Upper lobe of left lung (tissue), 6 donors: ENCODE measurements at regions not wholly inside any gene's neighbourhood (a gene's known extent, or its start where the extent isn't known, plus 50 kb on each side); places are given as distances from the start of the nearest gene placed in this dataset.

ENCODE experiments used
- ATAC-seq, 2 donors: fragments of 200-7000 bp; cut with Tn5 transposase; one replicate each; pipeline ENCODE4 v1.9.1; 2022; ENCODE audit warnings: mild to moderate bottlenecking in 2 of 2, moderate library complexity in 2 of 2; ENCODE audit not compliant: low FRiP score in 2 of 2
- DNase-seq, 2 donors: peaks; one replicate each; pipeline ENCODE4 v3.0.0-alpha.2; 2019 to 2020
- H3K27ac ChIP-seq, 4 donors: fragments of 200-600 bp; sonication (generic); one replicate each; pipeline ENCODE4 v1.5.1; 2016 to 2019
- H3K27me3 ChIP-seq, 4 donors: fragments of 200-600 bp; sonication (generic); one replicate each; pipeline ENCODE4 v1.5.1; 2017 to 2019
- H3K36me3 ChIP-seq, 4 donors: fragments of 200-600 bp; sonication (generic); one replicate each; pipeline ENCODE4 v1.5.1; 2016 to 2019
- H3K4me1 ChIP-seq, 4 donors: fragments of 200-600 bp; sonication (generic); one replicate each; pipeline ENCODE4 v1.5.1; 2018 to 2019
- H3K4me3 ChIP-seq, 4 donors: fragments of 200-600 bp; sonication (generic); one replicate each; pipeline ENCODE4 v1.5.1; 2017 to 2019; ENCODE audit warnings: mild to moderate bottlenecking in 2 of 4, moderate library complexity in 1 of 4
- H3K9me3 ChIP-seq, 4 donors: fragments of 200-600 bp; sonication (generic); one replicate each; pipeline ENCODE4 v1.5.1; 2018 to 2019
- EP300 ChIP-seq, 4 donors: sonication (generic); formaldehyde crosslinking; IDR thresholded peaks; one replicate each; pipeline ENCODE4 v1.5.1; 2017; ENCODE audit warnings: antibody characterized with exemption in 4 of 4, control low read depth in 2 of 4
- POLR2A ChIP-seq, 4 donors: fragments of 450-650 bp; IDR thresholded peaks; one replicate each; pipeline ENCODE4 v1.5.1; 2016 to 2017; ENCODE audit warnings: antibody characterized with exemption in 4 of 4, mild to moderate bottlenecking in 2 of 4
- POLR2AphosphoS5 ChIP-seq, 2 donors: sonication (generic); formaldehyde crosslinking; IDR thresholded peaks; one replicate each; pipeline ENCODE4 v1.5.1; 2017; ENCODE audit warnings: antibody characterized with exemption in 2 of 2
- WGBS, 2 donors: methylation state at CpG; one replicate each; pipeline ENCODE4 v1.1.5; 2017 to 2018; 5-methylcytosine and 5-hydroxymethylcytosine counted together
- TF ChIP-seq, protein P1 (sequence below), 6 experiments: fragments of 450-650 bp in 4 of 6; fragments of 200-600 bp in 2 of 6; sonication (generic) in 2 of 6; IDR thresholded peaks; one replicate each; pipeline ENCODE4 v1.5.1; 2016 to 2019; ENCODE audit warnings: antibody characterized with exemption in 6 of 6
- donor health status: DM: no; HTN: no; CAD: no; lungs with moderate emphysema.
- donor health status: DM: no; HTN: yes; CAD: no; lungs with severe emphysema.

- no peaks in the 10 kb centered on the region for H3K9me3 ChIP-seq
- TF ChIP-seq POLR2A (IDR thresholded peaks at IDR 0.05) = no peak
- TF ChIP-seq EP300 (IDR thresholded peaks at IDR 0.05) = no peak
- TF ChIP-seq, protein P1, sequence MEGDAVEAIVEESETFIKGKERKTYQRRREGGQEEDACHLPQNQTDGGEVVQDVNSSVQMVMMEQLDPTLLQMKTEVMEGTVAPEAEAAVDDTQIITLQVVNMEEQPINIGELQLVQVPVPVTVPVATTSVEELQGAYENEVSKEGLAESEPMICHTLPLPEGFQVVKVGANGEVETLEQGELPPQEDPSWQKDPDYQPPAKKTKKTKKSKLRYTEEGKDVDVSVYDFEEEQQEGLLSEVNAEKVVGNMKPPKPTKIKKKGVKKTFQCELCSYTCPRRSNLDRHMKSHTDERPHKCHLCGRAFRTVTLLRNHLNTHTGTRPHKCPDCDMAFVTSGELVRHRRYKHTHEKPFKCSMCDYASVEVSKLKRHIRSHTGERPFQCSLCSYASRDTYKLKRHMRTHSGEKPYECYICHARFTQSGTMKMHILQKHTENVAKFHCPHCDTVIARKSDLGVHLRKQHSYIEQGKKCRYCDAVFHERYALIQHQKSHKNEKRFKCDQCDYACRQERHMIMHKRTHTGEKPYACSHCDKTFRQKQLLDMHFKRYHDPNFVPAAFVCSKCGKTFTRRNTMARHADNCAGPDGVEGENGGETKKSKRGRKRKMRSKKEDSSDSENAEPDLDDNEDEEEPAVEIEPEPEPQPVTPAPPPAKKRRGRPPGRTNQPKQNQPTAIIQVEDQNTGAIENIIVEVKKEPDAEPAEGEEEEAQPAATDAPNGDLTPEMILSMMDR (IDR thresholded peaks at IDR 0.05) = no peak
- no peak overlapping the region for H3K4me3 ChIP-seq
- 85 to 93% methylated on average over 3 of the region's 3 CpGs for WGBS, 2 donors
- H3K4me1 ChIP-seq = no peaks in the 10 kb centered on the region
- ATAC-seq (no peak), DNase-seq (no peak)
- H3K36me3 ChIP-seq = no peaks in the 10 kb centered on the region
- H3K27me3 ChIP-seq = no peaks in the 10 kb centered on the region
- no peak overlapping the region for H3K27ac ChIP-seq
Observed at GRCh38 chr18:65358306-65358705, 392.5 kb upstream of the CDH7 start.

- H3K36me3 ChIP-seq = no peaks in the 10 kb centered on the region
- no peaks in the 10 kb centered on the region for H3K9me3 ChIP-seq
- no peak overlapping the region for H3K4me3 ChIP-seq
- DNase-seq (no peak), ATAC-seq (no peak)
- H3K4me1 ChIP-seq = no peaks in the 10 kb centered on the region
- no peaks in the 10 kb centered on the region for H3K27me3 ChIP-seq
- TF ChIP-seq POLR2A (IDR thresholded peaks at IDR 0.05) (no peak), POLR2AphosphoS5 (IDR thresholded peaks at IDR 0.05) (no peak), EP300 (IDR thresholded peaks at IDR 0.05) (no peak)
- TF ChIP-seq, protein P1 (IDR thresholded peaks at IDR 0.05) = no peak
- H3K27ac ChIP-seq = no peak overlapping the region
- 74 to 77% methylated on average over 3 of the region's 3 CpGs for WGBS, 2 donors
Observed at GRCh38 chr18:65352186-65352585, 398.6 kb upstream of the CDH7 start.

DNA sequence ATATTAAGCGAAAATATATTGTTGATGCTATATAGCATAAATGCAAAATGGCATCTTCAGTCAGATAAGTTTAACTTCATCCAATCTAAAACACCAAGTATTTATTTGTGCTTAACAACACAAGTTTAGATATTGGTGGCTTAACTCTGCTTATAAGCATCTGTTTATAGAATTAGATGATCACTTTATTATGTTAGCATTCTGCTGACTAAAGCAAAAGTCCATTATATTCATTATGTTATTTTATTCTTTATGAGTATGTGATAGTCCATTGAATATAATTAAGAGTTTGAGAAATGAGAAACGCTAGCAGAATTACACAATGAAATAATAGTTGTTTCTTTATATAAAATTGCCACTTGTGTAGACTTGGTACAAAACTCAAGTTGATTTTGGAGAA lies 401.2 kb upstream of the CDH7 start:
- no peak overlapping the region for H3K4me3 ChIP-seq
- no peaks in the 10 kb centered on the region for H3K36me3 ChIP-seq
- no peaks in the 10 kb centered on the region for H3K27me3 ChIP-seq
- H3K27ac ChIP-seq = no peak overlapping the region
- ATAC-seq (no peak), DNase-seq (no peak)
- WGBS, 2 donors = 85 to 89% methylated on average over 2 of the region's 2 CpGs
- no peaks in the 10 kb centered on the region for H3K9me3 ChIP-seq
- no peak for TF ChIP-seq POLR2AphosphoS5 (IDR thresholded peaks at IDR 0.05)
- TF ChIP-seq, protein P1 (IDR thresholded peaks at IDR 0.05) = no peak
- no peak for TF ChIP-seq POLR2A (IDR thresholded peaks at IDR 0.05)
- TF ChIP-seq EP300 (IDR thresholded peaks at IDR 0.05) = no peak
- H3K4me1 ChIP-seq = no peaks in the 10 kb centered on the region

- ATAC-seq = no peak
- Histone ChIP-seq H3K9me3 (no peaks in the 10 kb centered on the region), H3K4me1 (no peaks in the 10 kb centered on the region), H3K27me3 (no peaks in the 10 kb centered on the region), H3K36me3 (no peaks in the 10 kb centered on the region), H3K4me3 (no peak overlapping the region), H3K27ac (no peak overlapping the region)
- WGBS, 2 donors = 78 to 88% methylated on average over 6 of the region's 6 CpGs
- TF ChIP-seq POLR2AphosphoS5 (IDR thresholded peaks at IDR 0.05) (no peak), POLR2A (IDR thresholded peaks at IDR 0.05) (no peak), EP300 (IDR thresholded peaks at IDR 0.05) (no peak)
- TF ChIP-seq, protein P1 (IDR thresholded peaks at IDR 0.05) = no peak
- no peak for DNase-seq
Observed at GRCh38 chr18:65347446-65347845, 403.4 kb upstream of the CDH7 start.

DNA sequence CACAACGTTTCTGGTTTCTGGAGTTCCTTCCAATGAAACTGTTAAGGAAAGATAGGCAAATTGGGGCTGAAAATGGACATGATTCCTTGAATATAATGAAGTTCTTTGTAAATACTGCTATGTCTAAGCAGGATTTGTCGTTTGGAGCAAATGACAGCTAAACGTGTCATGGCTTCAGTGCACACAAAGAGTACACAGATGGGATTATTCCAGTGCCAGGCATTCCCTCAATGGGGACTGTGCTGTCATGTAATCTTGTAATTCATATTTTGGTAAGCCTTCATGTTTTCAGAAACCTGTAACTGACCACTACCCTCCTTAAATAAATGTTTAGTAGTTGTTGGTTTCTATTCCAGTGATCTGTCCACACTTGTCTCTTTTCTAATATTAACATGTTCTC lies 404.7 kb upstream of the CDH7 start:
- DNase-seq = no peak
- no peaks in the 10 kb centered on the region for H3K4me1 ChIP-seq

More for the DNA sequence above, 404.7 kb upstream of the CDH7 start:
- no peaks in the 10 kb centered on the region for H3K9me3 ChIP-seq
- ATAC-seq = no peak
- WGBS, 2 donors = 79 to 89% methylated on average over 3 of the region's 3 CpGs
- TF ChIP-seq POLR2A (IDR thresholded peaks at IDR 0.05) (no peak), POLR2AphosphoS5 (IDR thresholded peaks at IDR 0.05) (no peak)
- no peak overlapping the region for H3K27ac ChIP-seq
- no peaks in the 10 kb centered on the region for H3K36me3 ChIP-seq
- H3K27me3 ChIP-seq = no peaks in the 10 kb centered on the region
- H3K4me3 ChIP-seq = no peak overlapping the region
